HG02970 (cell line): ENCODE measurements at regions not wholly inside any gene's neighbourhood (a gene's known extent, or its start where the extent isn't known, plus 50 kb on each side); places are given as distances from the start of the nearest gene placed in this dataset.
"Not testable (repeated sequence)": the region's sequence is repeated elsewhere in the genome, so short reads cannot be mapped to it uniquely, and the experiment has no call there.

Experiments used
- ATAC-seq: cut with Tn5 transposase; IDR thresholded peaks from one replicate; pipeline ENCODE4 v1.9.1; 2021; ENCODE audit warnings: mild to moderate bottlenecking, moderate library complexity, moderate number of reproducible peaks; ENCODE audit not compliant: unreplicated experiment, low FRiP score

- no peak for ATAC-seq
These were observed 109.0 kb downstream of the ANXA3 start for GRCh38 chr4:78660559-78660958.

- ATAC-seq: no peak
These were observed 109.6 kb downstream of the ANXA3 start for GRCh38 chr4:78661086-78661690.

GRCh38 chr4:78661921-78662521 is 110.5 kb downstream of the ANXA3 start:
- ATAC-seq: peak; percentile 64

- ATAC-seq: no peak
These were observed 111.1 kb downstream of the ANXA3 start for GRCh38 chr4:78662658-78663057.

GRCh38 chr4:78664296-78664695 is 111.9 kb upstream of the BMP2K start:
- ATAC-seq: not testable (repeated sequence)

GRCh38 chr4:78665216-78665770 is 110.9 kb upstream of the BMP2K start:
- no peak for ATAC-seq

GRCh38 chr4:78666830-78667258 is 109.3 kb upstream of the BMP2K start:
- no peak for ATAC-seq

- ATAC-seq: no peak
These were observed 108.8 kb upstream of the BMP2K start for GRCh38 chr4:78667325-78667724.

GRCh38 chr4:78667764-78668163 is 108.4 kb upstream of the BMP2K start:
- ATAC-seq: no peak

GRCh38 chr4:78669453-78669852 is 106.7 kb upstream of the BMP2K start:
- ATAC-seq: no peak

GRCh38 chr4:78671903-78672815 is 104.0 kb upstream of the BMP2K start:
- ATAC-seq: no peak

GRCh38 chr4:78673337-78673736 is 102.8 kb upstream of the BMP2K start:
- ATAC-seq: no peak

- ATAC-seq: no peak
These were observed 100.8 kb upstream of the BMP2K start for GRCh38 chr4:78675325-78675724.

GRCh38 chr4:78682070-78682469 is 94.1 kb upstream of the BMP2K start:
- no peak for ATAC-seq

- ATAC-seq: no peak
These were observed 92.8 kb upstream of the BMP2K start for GRCh38 chr4:78683352-78683751.

- no peak for ATAC-seq
These were observed 91.6 kb upstream of the BMP2K start for GRCh38 chr4:78684325-78685079.

- no peak for ATAC-seq
These were observed 88.3 kb upstream of the BMP2K start for GRCh38 chr4:78687818-78688217.

- no peak for ATAC-seq
These were observed 87.8 kb upstream of the BMP2K start for GRCh38 chr4:78688366-78688765.

GRCh38 chr4:78689261-78689660 is 86.9 kb upstream of the BMP2K start:
- ATAC-seq: no peak

- no peak for ATAC-seq
These were observed 86.3 kb upstream of the BMP2K start for GRCh38 chr4:78689700-78690323.
